ENCODE measurements at regions not wholly inside any gene's neighbourhood (a gene's known extent, or its start where the extent isn't known, plus 50 kb on each side); places are given as distances from the start of the nearest gene placed in this dataset.

GRCh38 chr22:49640366-49641095 lies 187.1 kb downstream of the BRD1 start:
- H3K4me1 ChIP-seq (ENCODE audit: control insufficient read depth, insufficient read depth, low read length, poor library complexity, severe bottlenecking) = no peaks in the 10 kb centered on the region
- Mint-ChIP-seq H3K9me3 (no peaks in the 10 kb centered on the region), H3K36me3 (peaks cover 8% of the 10 kb centered on the region), H3K4me1 (peaks cover 0 to 10% (median 4%) of the 10 kb centered on the region in 4 donors), H3K4me3 (no peak overlapping the region), H3K27ac (no peak overlapping the region), H3K27me3 (no peaks in the 10 kb centered on the region)
- ATAC-seq (ENCODE audit: low read depth in 2 of 2) (no peak), DNase-seq (no peak)
- no peaks in the 10 kb centered on the region for H3K9me3 ChIP-seq (ENCODE audit: control insufficient read depth in 2 of 2, low read length in 2 of 2)
- no peak overlapping the region for H3K27ac ChIP-seq (ENCODE audit: insufficient read depth, low read length, poor library complexity, severe bottlenecking)
- H3K36me3 ChIP-seq (ENCODE audit: control insufficient read depth, insufficient read depth, low read length) = peaks cover 4% of the 10 kb centered on the region
- H3K27me3 ChIP-seq (ENCODE audit: control insufficient read depth, insufficient read depth, low read length) = no peaks in the 10 kb centered on the region
- H3K4me3 ChIP-seq (ENCODE audit: low read depth, low read length) = no peak overlapping the region

- DNase-seq (no peak), ATAC-seq (ENCODE audit: low read depth in 2 of 2) (no peak)
- Histone ChIP-seq H3K4me1 (ENCODE audit: control insufficient read depth, insufficient read depth, low read length, poor library complexity, severe bottlenecking) (no peaks in the 10 kb centered on the region), H3K9me3 (ENCODE audit: control insufficient read depth in 2 of 2, low read length in 2 of 2) (no peaks in the 10 kb centered on the region), H3K27ac (ENCODE audit: insufficient read depth, low read length, poor library complexity, severe bottlenecking) (no peak overlapping the region), H3K4me3 (ENCODE audit: low read depth, low read length) (no peak overlapping the region), H3K27me3 (ENCODE audit: control insufficient read depth, insufficient read depth, low read length) (no peaks in the 10 kb centered on the region), H3K36me3 (ENCODE audit: control insufficient read depth, insufficient read depth, low read length) (peaks cover 4% of the 10 kb centered on the region)
- no peaks in the 10 kb centered on the region for H3K27me3 Mint-ChIP-seq
- no peak overlapping the region for H3K4me3 Mint-ChIP-seq
- no peak overlapping the region for H3K27ac Mint-ChIP-seq
- H3K4me1 Mint-ChIP-seq = peaks cover 0 to 6% (median 2%) of the 10 kb centered on the region in 4 donors
- H3K9me3 Mint-ChIP-seq = no peaks in the 10 kb centered on the region
- peaks cover 4% of the 10 kb centered on the region for H3K36me3 Mint-ChIP-seq
These were observed 187.7 kb downstream of the BRD1 start for GRCh38 chr22:49639956-49640355.

GRCh38 chr22:49638788-49639187 lies 188.9 kb downstream of the BRD1 start:
- no peak overlapping the region for H3K4me3 ChIP-seq (ENCODE audit: low read depth, low read length)
- no peak for ATAC-seq (ENCODE audit: low read depth in 2 of 2)
- H3K9me3 ChIP-seq (ENCODE audit: control insufficient read depth in 2 of 2, low read length in 2 of 2) = no peaks in the 10 kb centered on the region
- DNase-seq = no peak
- no peak overlapping the region for H3K27ac ChIP-seq (ENCODE audit: insufficient read depth, low read length, poor library complexity, severe bottlenecking)
- Mint-ChIP-seq H3K9me3 (no peaks in the 10 kb centered on the region), H3K27ac (no peak overlapping the region), H3K4me1 (peaks cover 0 to 6% (median 2%) of the 10 kb centered on the region in 4 donors), H3K36me3 (peaks cover 4% of the 10 kb centered on the region), H3K27me3 (no peaks in the 10 kb centered on the region), H3K4me3 (no peak overlapping the region)
- peaks cover 4% of the 10 kb centered on the region for H3K36me3 ChIP-seq (ENCODE audit: control insufficient read depth, insufficient read depth, low read length)
- H3K27me3 ChIP-seq (ENCODE audit: control insufficient read depth, insufficient read depth, low read length) = no peaks in the 10 kb centered on the region
- no peaks in the 10 kb centered on the region for H3K4me1 ChIP-seq (ENCODE audit: control insufficient read depth, insufficient read depth, low read length, poor library complexity, severe bottlenecking)

GRCh38 chr22:49638001-49638400 lies 189.7 kb downstream of the BRD1 start:
- no peaks in the 10 kb centered on the region for H3K4me1 ChIP-seq (ENCODE audit: control insufficient read depth, insufficient read depth, low read length, poor library complexity, severe bottlenecking)
- DNase-seq = no peak
- H3K4me1 Mint-ChIP-seq = peaks cover 0 to 6% (median 2%) of the 10 kb centered on the region in 4 donors
- peaks cover 4% of the 10 kb centered on the region for H3K36me3 Mint-ChIP-seq
- no peaks in the 10 kb centered on the region for H3K9me3 Mint-ChIP-seq
- no peaks in the 10 kb centered on the region for H3K27me3 ChIP-seq (ENCODE audit: control insufficient read depth, insufficient read depth, low read length)
- no peak overlapping the region for H3K27ac ChIP-seq (ENCODE audit: insufficient read depth, low read length, poor library complexity, severe bottlenecking)
- H3K36me3 ChIP-seq (ENCODE audit: control insufficient read depth, insufficient read depth, low read length) = peaks cover 4% of the 10 kb centered on the region
- no peak overlapping the region for H3K4me3 ChIP-seq (ENCODE audit: low read depth, low read length)
- H3K27me3 Mint-ChIP-seq = no peaks in the 10 kb centered on the region
- no peak overlapping the region for H3K4me3 Mint-ChIP-seq
- no peaks in the 10 kb centered on the region for H3K9me3 ChIP-seq (ENCODE audit: control insufficient read depth in 2 of 2, low read length in 2 of 2)
- no peak overlapping the region for H3K27ac Mint-ChIP-seq
- no peak for ATAC-seq (ENCODE audit: low read depth in 2 of 2)

- H3K9me3 ChIP-seq (ENCODE audit: control insufficient read depth in 2 of 2, low read length in 2 of 2) = no peaks in the 10 kb centered on the region
- no peaks in the 10 kb centered on the region for H3K9me3 Mint-ChIP-seq
- no peak overlapping the region for H3K4me3 ChIP-seq (ENCODE audit: low read depth, low read length)
- no peaks in the 10 kb centered on the region for H3K4me1 ChIP-seq (ENCODE audit: control insufficient read depth, insufficient read depth, low read length, poor library complexity, severe bottlenecking)
- no peak overlapping the region for H3K4me3 Mint-ChIP-seq
- ATAC-seq (ENCODE audit: low read depth in 2 of 2) = no peak
- H3K27me3 Mint-ChIP-seq = no peaks in the 10 kb centered on the region
- no peak overlapping the region for H3K27ac Mint-ChIP-seq
- H3K36me3 Mint-ChIP-seq = peaks cover 4% of the 10 kb centered on the region
- H3K27ac ChIP-seq (ENCODE audit: insufficient read depth, low read length, poor library complexity, severe bottlenecking) = no peak overlapping the region
- no peak for DNase-seq
- H3K4me1 Mint-ChIP-seq = peaks cover 0 to 6% (median 2%) of the 10 kb centered on the region in 4 donors
- H3K36me3 ChIP-seq (ENCODE audit: control insufficient read depth, insufficient read depth, low read length) = peaks cover 4% of the 10 kb centered on the region
- no peaks in the 10 kb centered on the region for H3K27me3 ChIP-seq (ENCODE audit: control insufficient read depth, insufficient read depth, low read length)
These were observed 190.4 kb downstream of the BRD1 start for GRCh38 chr22:49637255-49637760.

- H3K4me3 Mint-ChIP-seq = no peak overlapping the region
- H3K4me1 Mint-ChIP-seq = peaks cover 0 to 6% (median 2%) of the 10 kb centered on the region in 4 donors
- Histone ChIP-seq H3K36me3 (ENCODE audit: control insufficient read depth, insufficient read depth, low read length) (peaks cover 4% of the 10 kb centered on the region), H3K4me3 (ENCODE audit: low read depth, low read length) (no peak overlapping the region), H3K27me3 (ENCODE audit: control insufficient read depth, insufficient read depth, low read length) (no peaks in the 10 kb centered on the region), H3K27ac (ENCODE audit: insufficient read depth, low read length, poor library complexity, severe bottlenecking) (no peak overlapping the region), H3K4me1 (ENCODE audit: control insufficient read depth, insufficient read depth, low read length, poor library complexity, severe bottlenecking) (no peaks in the 10 kb centered on the region), H3K9me3 (ENCODE audit: control insufficient read depth in 2 of 2, low read length in 2 of 2) (no peaks in the 10 kb centered on the region)
- peaks cover 4% of the 10 kb centered on the region for H3K36me3 Mint-ChIP-seq
- DNase-seq (no peak), ATAC-seq (ENCODE audit: low read depth in 2 of 2) (no peak)
- no peaks in the 10 kb centered on the region for H3K27me3 Mint-ChIP-seq
- H3K9me3 Mint-ChIP-seq = no peaks in the 10 kb centered on the region
- no peak overlapping the region for H3K27ac Mint-ChIP-seq
These were observed 191.0 kb downstream of the BRD1 start for GRCh38 chr22:49636649-49637048.

- H3K9me3 Mint-ChIP-seq = no peaks in the 10 kb centered on the region
- H3K27ac Mint-ChIP-seq = no peak overlapping the region
- DNase-seq (no peak), ATAC-seq (ENCODE audit: low read depth in 2 of 2) (no peak)
- Histone ChIP-seq H3K27me3 (ENCODE audit: control insufficient read depth, insufficient read depth, low read length) (no peaks in the 10 kb centered on the region), H3K9me3 (ENCODE audit: control insufficient read depth in 2 of 2, low read length in 2 of 2) (no peaks in the 10 kb centered on the region), H3K36me3 (ENCODE audit: control insufficient read depth, insufficient read depth, low read length) (peaks cover 4% of the 10 kb centered on the region), H3K27ac (ENCODE audit: insufficient read depth, low read length, poor library complexity, severe bottlenecking) (no peak overlapping the region), H3K4me1 (ENCODE audit: control insufficient read depth, insufficient read depth, low read length, poor library complexity, severe bottlenecking) (no peaks in the 10 kb centered on the region), H3K4me3 (ENCODE audit: low read depth, low read length) (no peak overlapping the region)
- H3K27me3 Mint-ChIP-seq = no peaks in the 10 kb centered on the region
- H3K4me3 Mint-ChIP-seq = no peak overlapping the region
- H3K4me1 Mint-ChIP-seq = peaks cover 0 to 3% (median under 1%) of the 10 kb centered on the region in 4 donors
- H3K36me3 Mint-ChIP-seq = peaks cover 4% of the 10 kb centered on the region
These were observed 191.5 kb downstream of the BRD1 start for GRCh38 chr22:49636214-49636613.
